GM21515 (cell line): ENCODE measurements at regions not wholly inside any gene's neighbourhood (a gene's known extent, or its start where the extent isn't known, plus 50 kb on each side); places are given as distances from the start of the nearest gene placed in this dataset.

Experiments used
- ATAC-seq: cut with Tn5 transposase; IDR thresholded peaks from one replicate; pipeline ENCODE4 v1.9.1; 2021; ENCODE audit not compliant: unreplicated experiment

DNA sequence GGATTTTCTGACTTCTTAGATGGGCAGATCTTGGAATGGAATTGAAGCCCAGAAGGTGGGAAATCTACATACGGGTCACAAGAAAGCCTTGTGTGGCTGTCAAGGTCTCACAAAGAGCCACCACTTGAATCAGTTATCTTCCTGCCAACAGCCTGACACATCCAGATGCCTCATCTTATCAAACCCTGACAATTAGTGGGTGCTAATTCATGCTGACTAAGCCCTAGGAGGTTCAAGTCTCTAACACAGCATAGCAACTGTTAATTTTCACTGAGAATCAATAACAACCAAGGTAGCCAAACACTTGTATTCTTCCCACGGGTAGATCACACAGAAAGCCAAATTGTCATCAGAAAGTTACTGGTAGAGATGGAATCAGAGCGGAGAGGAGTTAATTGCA, 222.2 kb downstream of the TMEM167A start:
- no peak for ATAC-seq

- no peak for ATAC-seq
These were observed 225.7 kb downstream of the TMEM167A start for GRCh38 chr5:82851471-82851870.

GRCh38 chr5:82850393-82850792, 226.8 kb downstream of the TMEM167A start:
- no peak for ATAC-seq

DNA sequence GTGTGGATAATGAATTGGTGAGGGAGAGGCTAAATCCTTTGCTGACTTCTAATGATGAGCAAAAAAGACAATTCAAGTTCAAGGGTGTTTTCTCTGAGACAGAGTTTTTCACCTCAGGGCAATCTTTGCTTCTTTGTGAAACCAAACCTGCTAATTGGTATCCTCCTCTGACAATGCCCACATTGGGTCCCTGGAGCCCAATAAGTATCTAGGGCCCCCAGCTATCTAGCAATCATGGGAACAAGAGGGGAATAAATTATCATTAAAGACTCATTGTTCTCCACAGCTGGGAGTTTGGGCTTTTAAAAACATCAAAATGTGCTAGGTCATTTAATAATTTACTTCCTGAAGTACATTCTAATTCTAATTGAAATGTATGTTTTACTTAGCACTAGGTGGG, 227.3 kb downstream of the TMEM167A start:
- ATAC-seq: no peak

DNA sequence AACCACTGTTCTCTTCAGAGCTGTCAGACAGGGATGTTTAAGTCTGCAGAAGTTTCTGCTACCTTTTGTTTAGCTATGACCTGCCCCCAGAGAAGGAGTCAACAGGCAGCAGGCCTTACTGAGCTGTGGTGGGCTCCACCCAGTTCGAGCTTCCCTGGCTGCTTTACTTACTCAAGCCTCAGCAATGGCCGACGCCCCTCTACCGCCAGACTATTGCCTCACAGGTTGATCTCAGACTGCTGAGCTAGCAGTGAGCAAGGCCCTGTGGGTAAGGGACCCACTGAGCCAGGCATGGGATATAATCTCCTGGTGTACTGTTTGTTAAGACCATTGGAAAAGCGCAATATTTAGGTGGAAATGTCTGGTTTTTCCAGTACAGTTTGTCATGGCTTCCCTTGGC, 229.6 kb downstream of the TMEM167A start:
- ATAC-seq: no peak

DNA sequence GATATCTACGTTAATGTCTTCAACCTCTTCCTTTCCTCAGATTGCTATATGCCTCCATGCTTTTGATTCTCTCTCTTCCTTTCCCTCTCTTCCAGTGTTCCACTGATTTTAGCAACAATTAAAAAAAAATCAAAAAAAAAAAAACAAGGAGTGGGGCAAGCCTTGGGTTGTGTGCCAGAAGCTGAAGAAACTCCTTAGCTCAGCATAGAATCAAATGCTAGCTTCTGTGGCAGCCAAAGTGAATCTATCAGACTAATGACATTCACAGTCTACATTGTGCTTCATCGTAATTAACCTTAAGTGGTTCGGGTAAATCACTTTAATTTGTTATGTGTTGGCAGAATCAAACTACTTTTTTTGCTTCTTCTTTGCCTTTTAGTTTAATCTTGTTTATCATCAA, 237.3 kb downstream of the TMEM167A start:
- ATAC-seq: no peak

GRCh38 chr5:82835488-82835887, 241.7 kb downstream of the TMEM167A start:
- no peak for ATAC-seq

DNA sequence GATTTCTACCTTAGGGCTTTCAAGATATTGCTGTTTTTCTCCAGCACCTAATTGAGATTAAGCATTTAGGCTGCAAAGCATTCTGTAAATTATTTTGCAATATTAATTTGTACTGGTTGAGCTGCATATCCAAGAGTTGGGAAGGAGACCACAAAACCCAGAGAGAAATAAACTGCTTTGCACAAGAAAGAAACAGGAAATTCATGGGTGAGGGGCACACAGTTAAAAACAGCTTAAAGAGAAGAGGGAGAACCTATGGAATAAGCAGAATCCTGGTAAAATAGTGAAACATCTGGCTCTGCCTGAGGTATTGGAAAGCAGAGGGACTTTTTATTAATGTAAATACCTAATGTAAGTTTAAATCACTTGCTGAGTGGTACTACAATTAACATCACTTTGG, 243.0 kb downstream of the TMEM167A start:
- no peak for ATAC-seq

- no peak for ATAC-seq
These were observed 243.9 kb downstream of the TMEM167A start for GRCh38 chr5:82833277-82833676.

GRCh38 chr5:82832445-82832844, 244.7 kb downstream of the TMEM167A start:
- ATAC-seq: no peak

GRCh38 chr5:82828211-82828610, 249.0 kb downstream of the TMEM167A start:
- no peak for ATAC-seq

- no peak for ATAC-seq
These were observed 249.5 kb downstream of the TMEM167A start for GRCh38 chr5:82827651-82828050.

- no peak for ATAC-seq
These were observed 254.6 kb downstream of the TMEM167A start for GRCh38 chr5:82822634-82822927.

DNA sequence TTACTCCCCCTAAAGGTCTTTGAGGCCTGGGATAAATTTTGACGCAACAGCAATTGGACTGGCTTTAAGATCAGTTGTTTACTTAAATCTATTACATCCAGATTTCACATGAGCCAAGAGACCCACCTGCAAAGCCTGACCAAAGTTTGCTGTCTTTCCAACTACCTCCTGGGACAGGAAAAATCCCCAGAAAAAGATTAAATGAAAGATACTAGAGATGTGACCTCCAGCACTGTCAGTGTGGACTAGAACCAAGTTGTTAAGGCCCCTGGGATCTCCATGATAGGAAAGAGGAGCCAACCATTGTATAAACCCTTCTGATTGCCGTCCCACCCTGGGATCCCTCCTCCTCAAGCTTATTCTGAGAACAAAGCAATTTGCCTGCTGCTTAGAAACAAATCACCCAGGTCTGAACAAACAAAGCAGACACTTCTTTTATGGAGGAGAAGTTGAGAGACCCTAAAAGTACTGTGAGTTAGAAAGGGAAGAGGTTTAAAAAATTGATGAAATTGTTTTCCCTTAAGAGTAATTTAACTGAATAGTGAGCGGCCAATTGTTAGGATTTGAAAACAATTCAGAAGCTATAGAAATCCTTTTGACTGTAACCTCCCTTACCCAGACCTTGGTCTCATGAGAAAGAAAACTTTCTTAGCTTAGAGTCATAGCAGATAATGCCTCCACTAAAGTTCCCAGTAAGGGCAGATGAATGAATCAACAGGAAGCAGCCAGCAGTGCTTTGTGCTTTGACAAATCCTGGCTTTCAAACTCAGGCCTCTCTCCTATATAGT, 255.2 kb downstream of the TMEM167A start:
- ATAC-seq: no peak

- peak; percentile 92 for ATAC-seq
These were observed 256.0 kb downstream of the TMEM167A start for GRCh38 chr5:82820961-82821845.

- no peak for ATAC-seq
These were observed 257.0 kb downstream of the TMEM167A start for GRCh38 chr5:82820188-82820587.

DNA sequence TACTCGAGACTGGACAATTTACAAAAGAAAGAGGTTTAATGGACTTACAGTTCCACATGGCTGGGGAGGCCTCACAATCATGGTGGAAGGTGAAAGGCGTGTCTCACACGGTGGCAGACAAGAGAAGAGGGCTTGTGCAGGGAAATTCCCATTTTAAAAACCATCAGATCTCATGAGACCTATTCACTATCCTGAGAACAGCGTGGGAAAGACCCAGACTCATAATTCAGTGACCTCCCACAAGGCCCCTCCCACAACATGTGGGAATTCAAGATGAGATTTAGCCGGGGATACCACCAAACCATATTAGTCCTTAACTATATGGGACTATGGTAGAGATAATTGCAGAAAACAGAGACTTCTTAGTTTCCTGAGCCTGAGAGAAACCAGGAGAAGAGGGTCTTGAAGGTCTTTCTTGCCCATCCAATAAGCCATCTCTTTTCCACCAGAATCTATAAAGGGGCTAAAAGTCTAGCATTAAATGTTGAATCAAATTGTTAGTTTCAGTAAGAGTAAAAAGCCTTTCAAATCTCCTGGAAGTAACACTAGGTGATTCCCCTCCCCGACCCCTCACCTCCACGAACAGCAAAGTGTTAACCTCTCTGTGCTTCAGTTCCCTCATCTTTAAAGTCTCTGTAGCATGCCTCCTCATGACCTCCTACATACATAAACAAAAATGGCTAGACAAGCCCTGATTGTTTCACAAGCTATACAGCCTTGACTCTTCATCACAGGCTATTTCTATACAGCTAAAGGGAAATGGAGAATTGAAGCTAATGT, 259.1 kb downstream of the TMEM167A start:
- no peak for ATAC-seq

GRCh38 chr5:82816926-82817325, 260.3 kb downstream of the TMEM167A start:
- ATAC-seq: no peak

GRCh38 chr5:82815871-82816270, 261.3 kb downstream of the TMEM167A start:
- ATAC-seq: no peak

DNA sequence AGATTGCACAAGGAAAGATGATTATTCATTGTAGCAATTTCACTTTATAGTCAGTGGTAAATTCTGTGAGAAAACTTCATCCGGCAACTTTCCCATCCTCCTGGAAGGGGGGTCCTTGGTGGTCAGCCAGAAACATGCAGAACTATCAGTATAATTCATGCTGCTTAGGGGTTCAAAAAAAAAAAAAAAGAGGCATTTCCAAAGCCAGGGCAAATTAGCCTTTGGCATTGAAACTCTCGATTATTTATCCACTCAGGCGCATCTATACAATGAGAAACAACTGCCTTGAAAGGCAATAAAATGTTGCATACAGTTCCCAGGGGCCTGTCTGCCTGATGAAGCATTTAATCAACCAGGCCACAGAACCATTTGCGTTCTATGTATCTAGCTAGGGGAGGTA, 263.3 kb downstream of the TMEM167A start:
- no peak for ATAC-seq

GRCh38 chr5:82812575-82812974, 264.6 kb downstream of the TMEM167A start:
- no peak for ATAC-seq

DNA sequence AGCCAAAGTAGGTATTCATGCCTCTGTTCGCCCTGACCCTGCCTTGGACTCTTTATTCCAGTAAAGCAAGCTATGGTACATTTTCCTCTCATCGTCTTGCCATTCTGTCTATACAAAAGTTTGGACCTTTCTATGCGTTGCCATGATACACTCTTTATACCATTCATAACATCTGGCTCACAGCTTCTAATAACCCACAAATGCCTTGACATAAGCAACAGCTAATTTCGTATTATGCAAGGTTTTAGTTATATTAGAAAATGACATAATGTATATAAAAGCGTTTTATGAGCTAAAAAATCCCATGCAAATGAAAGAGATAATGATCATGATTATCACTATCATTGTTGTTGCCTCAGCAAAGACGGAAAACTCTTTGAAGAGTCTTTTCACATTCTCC, 265.7 kb downstream of the TMEM167A start:
- ATAC-seq: no peak
